ENCODE measurements at regions not wholly inside any gene's neighbourhood (a gene's known extent, or its start where the extent isn't known, plus 50 kb on each side); places are given as distances from the start of the nearest gene placed in this dataset.

GRCh38 chr10:131439705-131440104, 128.2 kb upstream of the TCERG1L start:
- no peak for DNase-seq
- no peaks in the 10 kb centered on the region for H3K36me3 ChIP-seq (replicated peaks in 1 of 2; ENCODE audit: control insufficient read depth in 1 of 2, insufficient read depth in 2 of 2, low read length in 2 of 2)
- H3K4me1 Mint-ChIP-seq = no peaks in the 10 kb centered on the region
- intact Hi-C loops (cut with micrococcal nuclease) = no loop called here
- H3K4me1 ChIP-seq (ENCODE audit: control insufficient read depth in 1 of 2, insufficient read depth in 2 of 2, low read length in 2 of 2) = no peaks in the 10 kb centered on the region
- H3K27ac Mint-ChIP-seq = no peak overlapping the region
- no peak overlapping the region for H3K9ac ChIP-seq (ENCODE audit: insufficient read depth, low read length, poor library complexity, severe bottlenecking)
- H3K27ac ChIP-seq (ENCODE audit: low read depth in 1 of 2, low read length in 2 of 2) = no peak overlapping the region
- H3K9me3 Mint-ChIP-seq = no peaks in the 10 kb centered on the region
- no peaks in the 10 kb centered on the region for H3K27me3 ChIP-seq (ENCODE audit: control insufficient read depth in 2 of 2, insufficient read depth in 2 of 2, low read length in 2 of 2)
- no peak overlapping the region for H2AFZ ChIP-seq (ENCODE audit: insufficient read depth, low read depth, low read length, poor library complexity, severe bottlenecking)
- no peaks in the 10 kb centered on the region for H3K9me3 ChIP-seq (replicated peaks in 1 of 2; ENCODE audit: control insufficient read depth in 1 of 2, insufficient read depth in 1 of 2, low read length in 2 of 2)
- H3K4me2 ChIP-seq (replicated peaks; ENCODE audit: extremely low read depth, low read length, poor library complexity, severe bottlenecking) = no peak overlapping the region
- no peaks in the 10 kb centered on the region for H4K20me1 ChIP-seq (ENCODE audit: insufficient read depth, low read length)
- no peak for TF ChIP-seq CTCF (IDR thresholded peaks at IDR 0.05)
- 85% methylated on average over 2 of the region's 6 CpGs for WGBS (ENCODE audit: insufficient coverage)
- peaks cover 0 to 11% (median 10%) of the 10 kb centered on the region in 3 donors for H3K27me3 Mint-ChIP-seq (ENCODE audit: low read depth in 3 of 3)
- H3K4me3 ChIP-seq (replicated peaks in 1 of 3; ENCODE audit: low read depth in 2 of 3, low read length in 3 of 3) = no peak overlapping the region
- no peaks in the 10 kb centered on the region for H3K36me3 Mint-ChIP-seq
- no peaks in the 10 kb centered on the region for H3K79me2 ChIP-seq (ENCODE audit: insufficient read depth, low read length)
- no peak overlapping the region for H3K4me3 Mint-ChIP-seq

GRCh38 chr10:131440405-131441360, 129.2 kb upstream of the TCERG1L start:
- Mint-ChIP-seq H3K4me1 (no peaks in the 10 kb centered on the region), H3K27me3 (ENCODE audit: low read depth in 3 of 3) (peaks cover 2 to 11% (median 10%) of the 10 kb centered on the region in 3 donors), H3K27ac (no peak overlapping the region), H3K9me3 (no peaks in the 10 kb centered on the region), H3K36me3 (no peaks in the 10 kb centered on the region), H3K4me3 (peak overlapping the region in 1 of 2 donors; percentile 26)
- H3K4me2 ChIP-seq (replicated peaks; ENCODE audit: extremely low read depth, low read length, poor library complexity, severe bottlenecking) = no peak overlapping the region
- no peak overlapping the region for H3K4me3 ChIP-seq (replicated peaks in 1 of 3; ENCODE audit: low read depth in 2 of 3, low read length in 3 of 3)
- H4K20me1 ChIP-seq (ENCODE audit: insufficient read depth, low read length) = no peaks in the 10 kb centered on the region
- H3K79me2 ChIP-seq (ENCODE audit: insufficient read depth, low read length) = no peaks in the 10 kb centered on the region
- no peaks in the 10 kb centered on the region for H3K36me3 ChIP-seq (replicated peaks in 1 of 2; ENCODE audit: control insufficient read depth in 1 of 2, insufficient read depth in 2 of 2, low read length in 2 of 2)
- H3K4me1 ChIP-seq (ENCODE audit: control insufficient read depth in 1 of 2, insufficient read depth in 2 of 2, low read length in 2 of 2) = no peaks in the 10 kb centered on the region
- DNase-seq = no peak
- no peak overlapping the region for H2AFZ ChIP-seq (ENCODE audit: insufficient read depth, low read depth, low read length, poor library complexity, severe bottlenecking)
- intact Hi-C loops (cut with micrococcal nuclease) = no loop called here
- no peaks in the 10 kb centered on the region for H3K9me3 ChIP-seq (replicated peaks in 1 of 2; ENCODE audit: control insufficient read depth in 1 of 2, insufficient read depth in 1 of 2, low read length in 2 of 2)
- no peaks in the 10 kb centered on the region for H3K27me3 ChIP-seq (ENCODE audit: control insufficient read depth in 2 of 2, insufficient read depth in 2 of 2, low read length in 2 of 2)
- H3K9ac ChIP-seq (ENCODE audit: insufficient read depth, low read length, poor library complexity, severe bottlenecking) = no peak overlapping the region
- 62% methylated on average over 21 of the region's 33 CpGs for WGBS (ENCODE audit: insufficient coverage)
- H3K27ac ChIP-seq (ENCODE audit: low read depth in 1 of 2, low read length in 2 of 2) = no peak overlapping the region
- no peak for TF ChIP-seq CTCF (IDR thresholded peaks at IDR 0.05)

Measured in CD14-positive monocyte (primary cell).